SK-N-SH (cell line): ENCODE measurements at regions not wholly inside any gene's neighbourhood (a gene's known extent, or its start where the extent isn't known, plus 50 kb on each side); places are given as distances from the start of the nearest gene placed in this dataset.

Experiments
- CTCF ChIA-PET: fragments of 300-600, 350-600 bp; formaldehyde crosslinking; extraction: SDS; loops from one replicate; lab custom pipeline; 2021; lab: Yijun Ruan, JAX
- POLR2A ChIA-PET: fragments of 350-600 bp; sonication (Branson Sonifier 250); formaldehyde crosslinking; extraction: SDS; loops from one replicate; lab custom pipeline; 2020; ENCODE audit warnings: antibody characterized with exemption, inconsistent platforms; lab: Yijun Ruan, JAX
- DNase-seq: peaks from one replicate; pipeline ENCODE4 v3.0.0; 2012
- H2AFZ ChIP-seq: fragments of 200-600 bp; sonication (generic); 2 replicates; pipeline ENCODE4 v1.8.1; 2016; ENCODE audit warnings: antibody characterized with exemption, mild to moderate bottlenecking, low read depth
- H3F3A ChIP-seq: fragments of 200-600 bp; sonication (generic); replicated peaks from 2 replicates; pipeline ENCODE3; 2016; ENCODE audit warnings: antibody characterized with exemption, mild to moderate bottlenecking; ENCODE audit not compliant: insufficient read depth
- H3K27ac ChIP-seq, 2 experiments: fragments of 200-500 bp in 1 of 2; fragments of 200-600 bp in 1 of 2; sonication (Bioruptor generic) in 1 of 2; sonication (generic), shearing (Covaris generic) in 1 of 2; 2 replicates each; pipeline versions ENCODE4 v1.5.1 to v1.6.1; 2014 to 2016; ENCODE audit warnings: low read depth in 2 of 2, inconsistent platforms in 1 of 2, low read length in 1 of 2, mild to moderate bottlenecking in 1 of 2, mixed read lengths in 1 of 2
- H3K27me3 ChIP-seq: fragments of 200-600 bp; sonication (generic), shearing (Covaris generic); 2 replicates; pipeline ENCODE4 v1.6.1; 2016; ENCODE audit warnings: mixed run types; ENCODE audit not compliant: insufficient read depth
- H3K36me3 ChIP-seq, 2 experiments: fragments of 200-500 bp in 1 of 2; fragments of 200-600 bp in 1 of 2; sonication (Bioruptor generic) in 1 of 2; sonication (generic) in 1 of 2; replicated peaks in 1 of 2; 2 replicates each; pipeline versions ENCODE3 to v1.5.1; 2014 to 2016; ENCODE audit warnings: low read length in 1 of 2, mild to moderate bottlenecking in 1 of 2; ENCODE audit not compliant: insufficient read depth in 2 of 2, control insufficient read depth in 1 of 2
- H3K4me1 ChIP-seq, 2 experiments: fragments of 200-500 bp in 1 of 2; fragments of 200-600 bp in 1 of 2; sonication (Bioruptor generic) in 1 of 2; sonication (generic), shearing (Covaris generic) in 1 of 2; 2 replicates each; pipeline versions ENCODE4 v1.5.1 to v1.6.1; 2014 to 2016; ENCODE audit warnings: low read depth in 1 of 2, low read length in 1 of 2, mixed run types in 1 of 2; ENCODE audit not compliant: insufficient read depth in 2 of 2, control insufficient read depth in 1 of 2
- H3K4me2 ChIP-seq: fragments of 200-600 bp; sonication (generic), shearing (Covaris generic); 2 replicates; pipeline ENCODE4 v1.6.1; 2017; ENCODE audit warnings: mixed run types
- H3K4me3 ChIP-seq, 2 experiments: fragments of 200-500 bp in 1 of 2; fragments of 200-600 bp in 1 of 2; sonication (Bioruptor generic) in 1 of 2; sonication (generic), shearing (Covaris generic) in 1 of 2; 2 replicates each; pipeline versions ENCODE4 v1.5.1 to v1.8.1; 2014 to 2016; ENCODE audit warnings: low read depth in 2 of 2, inconsistent platforms in 1 of 2, low read length in 1 of 2, mild to moderate bottlenecking in 1 of 2, mixed read lengths in 1 of 2, moderate library complexity in 1 of 2
- H3K79me2 ChIP-seq: fragments of 200-600 bp; sonication (generic); 2 replicates; pipeline ENCODE4 v1.8.1; 2017; ENCODE audit warnings: mild to moderate bottlenecking; ENCODE audit not compliant: insufficient read depth
- H3K9ac ChIP-seq: fragments of 200-600 bp; sonication (generic); 2 replicates; pipeline ENCODE4 v1.6.1; 2017; ENCODE audit warnings: mixed run types
- H3K9me2 ChIP-seq: fragments of 200-600 bp; sonication (generic); 2 replicates; pipeline ENCODE4 v1.6.1; 2017; ENCODE audit warnings: mixed run types
- H3K9me3 ChIP-seq: fragments of 200-600 bp; sonication (generic); 2 replicates; pipeline ENCODE4 v1.6.1; 2017; ENCODE audit warnings: mixed run types, mild to moderate bottlenecking, moderate library complexity
- H4K20me1 ChIP-seq: fragments of 200-600 bp; sonication (generic); 2 replicates; pipeline ENCODE4 v1.6.1; 2017; ENCODE audit warnings: mild to moderate bottlenecking, mixed run types; ENCODE audit not compliant: insufficient read depth
- FOSL2 ChIP-seq: IDR thresholded peaks from 2 replicates; pipeline ENCODE4 v1.4.0; 2012; ENCODE audit warnings: low read depth, mild to moderate bottlenecking, moderate library complexity, borderline replicate concordance
- FOXJ3 ChIP-seq: sonication (generic); formaldehyde crosslinking; IDR thresholded peaks from 2 replicates; pipeline ENCODE4 v1.5.1; 2020; ENCODE audit warnings: mild to moderate bottlenecking, missing genetic modification reagents
- IRF3 ChIP-seq: fragments of 150-350 bp; IDR thresholded peaks from 2 replicates; pipeline ENCODE4 v1.6.1; 2016; ENCODE audit warnings: mild to moderate bottlenecking, low read depth, low read length
- JUND ChIP-seq: IDR thresholded peaks from 2 replicates; pipeline ENCODE4 v1.4.0; 2012
- MAX ChIP-seq: IDR thresholded peaks from 2 replicates; pipeline ENCODE4 v1.4.0; 2012; ENCODE audit warnings: low read depth
- MEF2A ChIP-seq: IDR thresholded peaks from 2 replicates; pipeline ENCODE4 v1.4.0; 2012; ENCODE audit warnings: low read depth, borderline replicate concordance
- MXI1 ChIP-seq: IDR thresholded peaks from 2 replicates; pipeline ENCODE4 v1.6.1; 2012; ENCODE audit warnings: mild to moderate bottlenecking, low read depth, low read length, improper control_type of control experiment
- NRF1 ChIP-seq: IDR thresholded peaks from 2 replicates; pipeline ENCODE4 v1.6.1; 2012; ENCODE audit warnings: low read depth, mild to moderate bottlenecking, low read length
- RAD21 ChIP-seq: IDR thresholded peaks from 2 replicates; pipeline ENCODE4 v1.6.1; 2012; ENCODE audit warnings: mild to moderate bottlenecking, low read length
- RFX5 ChIP-seq: IDR thresholded peaks from 2 replicates; pipeline ENCODE4 v1.6.1; 2012; ENCODE audit warnings: mild to moderate bottlenecking, improper control_type of control experiment, low read length
- SIN3A ChIP-seq: IDR thresholded peaks from 2 replicates; pipeline ENCODE4 v1.6.1; 2012; ENCODE audit warnings: low read depth, mild to moderate bottlenecking, low read length, moderate library complexity, borderline replicate concordance
- TAF1 ChIP-seq: IDR thresholded peaks from 2 replicates; pipeline ENCODE4 v1.6.1; 2012; ENCODE audit warnings: low read depth, mild to moderate bottlenecking, low read length, moderate library complexity, borderline replicate concordance
- TCF12 ChIP-seq: IDR thresholded peaks from 2 replicates; pipeline ENCODE4 v1.4.0; 2012
- TEAD4 ChIP-seq: IDR thresholded peaks from 2 replicates; pipeline ENCODE4 v1.4.0; 2012; ENCODE audit warnings: mild to moderate bottlenecking, borderline replicate concordance; ENCODE audit not compliant: insufficient read depth
- USF2 ChIP-seq: fragments of 150-350 bp; IDR thresholded peaks from 2 replicates; pipeline ENCODE4 v1.6.1; 2017; ENCODE audit warnings: antibody characterized with exemption, low read length, low read depth, borderline replicate concordance
- WGBS: methylation state at CpG from one replicate; pipeline ENCODE4 v1.1.6; 2017; ENCODE audit warnings: low lambda C conversion rate; 5-methylcytosine and 5-hydroxymethylcytosine counted together

- no peaks in the 10 kb centered on the region for H3K4me1 ChIP-seq
- H3K4me2 ChIP-seq: no peak overlapping the region
- no peaks in the 10 kb centered on the region for H3K9me2 ChIP-seq
- no peak overlapping the region for H3K9ac ChIP-seq
- no peak overlapping the region for H3K4me3 ChIP-seq
- ChIA-PET CTCF (interaction anchor here (1.8 kb wide), 1 partner anchor 9 kb away, joined by 6 read pairs; no protein-coding TSS in a partner anchor), POLR2A (interaction anchor here (0.6 kb wide), 1 partner anchor 12 kb away, joined by 3 read pairs; no protein-coding TSS in a partner anchor)
- DNase-seq: no peak
- no peaks in the 10 kb centered on the region for H3K9me3 ChIP-seq
- no peaks in the 10 kb centered on the region for H3K27me3 ChIP-seq
- no peaks in the 10 kb centered on the region for H3F3A ChIP-seq
- no peak overlapping the region for H2AFZ ChIP-seq
- no peak for TF ChIP-seq MXI1
- no peak for TF ChIP-seq NRF1
- no peak for TF ChIP-seq USF2
- TF ChIP-seq MAX: no peak
- no peak for TF ChIP-seq JUND
- TF ChIP-seq IRF3: no peak
- no peak for TF ChIP-seq RFX5
- no peak for TF ChIP-seq FOSL2
- no peak for TF ChIP-seq MEF2A
- no peak for TF ChIP-seq TEAD4
- TF ChIP-seq SIN3A: no peak
- TF ChIP-seq FOXJ3 (CRISPR knock-in tag): no peak
- no peak for TF ChIP-seq TAF1
- 53% methylated on average over 3 of the region's 3 CpGs for WGBS
- H4K20me1 ChIP-seq: no peaks in the 10 kb centered on the region
- no peaks in the 10 kb centered on the region for H3K79me2 ChIP-seq
- no peak overlapping the region for H3K27ac ChIP-seq
- no peaks in the 10 kb centered on the region for H3K36me3 ChIP-seq
These were observed 1266.2 kb downstream of the SLITRK5 start for GRCh38 chr13:88937384-88937783.

GRCh38 chr13:88945793-88946192, 1274.6 kb downstream of the SLITRK5 start:
- DNase-seq: no peak
- Histone ChIP-seq H3K9ac (no peak overlapping the region), H3K4me1 (no peaks in the 10 kb centered on the region), H3K79me2 (no peaks in the 10 kb centered on the region), H3K4me3 (no peak overlapping the region), H2AFZ (no peak overlapping the region), H3K36me3 (no peaks in the 10 kb centered on the region), H4K20me1 (no peaks in the 10 kb centered on the region), H3K27ac (no peak overlapping the region), H3K27me3 (no peaks in the 10 kb centered on the region), H3K9me2 (no peaks in the 10 kb centered on the region), H3K9me3 (no peaks in the 10 kb centered on the region; the same call in 1 of the 2 replicates), H3K4me2 (no peak overlapping the region), H3F3A (no peaks in the 10 kb centered on the region)
- ChIA-PET POLR2A (no interaction called here), CTCF (interaction anchor here (1.1 to 1.9 kb wide), 2 partner anchors 9 to 82 kb away, joined by 4 to 6 read pairs; no protein-coding TSS in a partner anchor)
- 48% methylated on average over 4 of the region's 4 CpGs for whole genome bisulfite sequencing
- TF ChIP-seq RAD21 (no peak), TCF12 (no peak)
